DOHH2 (cell line): ENCODE measurements at regions not wholly inside any gene's neighbourhood (a gene's known extent, or its start where the extent isn't known, plus 50 kb on each side); places are given as distances from the start of the nearest gene placed in this dataset.

ENCODE experiments used
- H3F3A ChIP-seq: fragments of 200-600 bp; sonication (generic), shearing (Covaris generic); 2 replicates; pipeline ENCODE4 v1.6.0; 2016; ENCODE audit warnings: antibody characterized with exemption, mild to moderate bottlenecking; ENCODE audit not compliant: control insufficient read depth, insufficient read depth
- H3K27ac ChIP-seq: fragments of 200-600 bp; sonication (generic); 2 replicates; pipeline ENCODE4 v1.5.1; 2014; ENCODE audit warnings: low read depth, mild to moderate bottlenecking, low read length, moderate library complexity
- H3K27me3 ChIP-seq: fragments of 200-600 bp; sonication (generic); 2 replicates; pipeline ENCODE4 v1.6.1; 2014; ENCODE audit warnings: mild to moderate bottlenecking, low read length, mixed read lengths; ENCODE audit not compliant: control insufficient read depth
- H3K36me3 ChIP-seq: fragments of 200-600 bp; sonication (generic); 2 replicates; pipeline ENCODE4 v1.6.1; 2014; ENCODE audit warnings: mild to moderate bottlenecking, low read length, moderate library complexity, mixed read lengths; ENCODE audit not compliant: control insufficient read depth
- H3K4me1 ChIP-seq: fragments of 200-600 bp; sonication (generic); 2 replicates; pipeline ENCODE4 v1.6.1; 2014; ENCODE audit warnings: mild to moderate bottlenecking, low read length, mixed read lengths; ENCODE audit not compliant: control insufficient read depth
- H3K4me2 ChIP-seq: fragments of 200-600 bp; sonication (generic); 2 replicates; pipeline ENCODE4 v1.6.0; 2014; ENCODE audit warnings: mild to moderate bottlenecking, low read length, moderate library complexity
- H3K4me3 ChIP-seq: fragments of 200-600 bp; sonication (generic); 2 replicates; pipeline ENCODE4 v1.5.1; 2014; ENCODE audit warnings: mild to moderate bottlenecking, low read length, mixed read lengths
- H3K79me2 ChIP-seq: fragments of 200-600 bp; sonication (generic); 2 replicates; pipeline ENCODE4 v1.6.1; 2014; ENCODE audit warnings: mild to moderate bottlenecking, low read length, mixed read lengths; ENCODE audit not compliant: control insufficient read depth
- H3K9me2 ChIP-seq: fragments of 200-600 bp; sonication (generic); replicated peaks from 2 replicates; pipeline ENCODE4 v1.6.1; 2014; ENCODE audit warnings: mild to moderate bottlenecking, low read length, mixed read lengths; ENCODE audit not compliant: control insufficient read depth
- H3K9me3 ChIP-seq: fragments of 200-600 bp; sonication (generic); 2 replicates; pipeline ENCODE4 v1.6.1; 2014; ENCODE audit warnings: antibody characterized with exemption, low read length, mixed read lengths; ENCODE audit not compliant: control insufficient read depth, insufficient read depth
- H4K20me1 ChIP-seq: fragments of 200-600 bp; sonication (generic); 2 replicates; pipeline ENCODE4 v1.6.0; 2014; ENCODE audit warnings: low read depth, mild to moderate bottlenecking, antibody characterized with exemption, low read length, moderate library complexity; ENCODE audit not compliant: control insufficient read depth, insufficient read depth
- CTCF ChIP-seq: fragments of 200-600 bp; sonication (generic); IDR thresholded peaks from one replicate; pipeline ENCODE4 v1.5.1; 2014; ENCODE audit warnings: antibody characterized with exemption, mild to moderate bottlenecking, low read depth, low read length; ENCODE audit not compliant: poor library complexity, severe bottlenecking
- EZH2phosphoT487 ChIP-seq: fragments of 200-600 bp; sonication (generic); IDR thresholded peaks from 2 replicates; pipeline ENCODE4 v1.6.1; 2017; ENCODE audit warnings: borderline replicate concordance, mild to moderate bottlenecking, antibody characterized with exemption, low read length, moderate library complexity, mixed read lengths

DNA sequence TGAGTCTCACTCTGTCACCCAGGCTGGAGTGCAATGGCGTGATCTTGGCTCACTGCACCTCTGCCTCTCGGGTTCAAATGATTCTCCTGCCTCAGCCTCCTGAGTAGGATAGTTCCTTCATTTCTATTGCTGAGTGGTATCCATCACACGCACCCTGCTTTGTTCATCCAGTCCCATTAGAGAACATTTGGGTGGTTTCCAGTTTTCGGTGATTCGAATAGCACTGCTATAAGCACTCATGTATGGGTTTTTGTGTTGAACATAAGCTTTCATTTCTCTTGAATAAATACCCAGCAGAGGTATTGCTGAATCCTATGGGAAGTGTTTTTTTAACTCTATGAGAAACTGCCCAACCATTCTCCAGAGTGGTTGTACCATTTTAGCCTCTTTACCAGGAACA lies 147.3 kb downstream of the DDX1 start:
- TF ChIP-seq CTCF (no peak), EZH2phosphoT487 (no peak)
- H3K9me3 ChIP-seq = no peaks in the 10 kb centered on the region
- no peaks in the 10 kb centered on the region for H3F3A ChIP-seq
- no peaks in the 10 kb centered on the region for H3K36me3 ChIP-seq
- no peak overlapping the region for H3K4me3 ChIP-seq
- H3K79me2 ChIP-seq = no peaks in the 10 kb centered on the region
- H3K27me3 ChIP-seq = peaks cover 3% of the 10 kb centered on the region; the same call in 1 of the 2 replicates
- H4K20me1 ChIP-seq = no peaks in the 10 kb centered on the region
- H3K4me1 ChIP-seq = no peaks in the 10 kb centered on the region
- no peak overlapping the region for H3K4me2 ChIP-seq
- no peak overlapping the region for H3K27ac ChIP-seq
- no peaks in the 10 kb centered on the region for H3K9me2 ChIP-seq

DNA sequence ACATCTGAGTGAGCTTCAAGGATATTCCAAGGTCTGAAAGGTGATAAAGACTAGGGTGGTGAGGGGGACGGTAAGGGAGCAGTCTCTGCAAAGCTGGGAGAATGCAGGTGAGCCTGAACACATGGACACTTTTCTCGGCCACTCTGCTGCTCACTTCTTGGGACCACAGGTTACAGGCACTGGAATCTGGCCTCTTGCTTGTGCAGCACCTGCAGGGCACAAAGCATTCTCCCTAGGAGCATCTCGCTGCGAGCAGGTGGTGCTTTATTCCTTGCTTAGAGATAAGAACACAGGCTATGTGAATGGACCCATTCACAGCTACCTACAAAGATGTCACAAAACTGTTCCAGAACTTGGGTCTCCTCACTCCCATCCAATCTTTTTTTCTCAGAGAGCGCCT lies 153.2 kb downstream of the DDX1 start:
- H3K4me1 ChIP-seq = no peaks in the 10 kb centered on the region
- no peak overlapping the region for H3K4me3 ChIP-seq
- no peaks in the 10 kb centered on the region for H4K20me1 ChIP-seq
- no peak overlapping the region for H3K4me2 ChIP-seq
- H3K9me2 ChIP-seq = no peaks in the 10 kb centered on the region
- H3F3A ChIP-seq = no peaks in the 10 kb centered on the region
- TF ChIP-seq EZH2phosphoT487 (no peak), CTCF (no peak)
- H3K27ac ChIP-seq = no peak overlapping the region
- no peaks in the 10 kb centered on the region for H3K79me2 ChIP-seq
- H3K9me3 ChIP-seq = no peaks in the 10 kb centered on the region
- H3K27me3 ChIP-seq = peaks cover 3% of the 10 kb centered on the region; the same call in 1 of the 2 replicates
- H3K36me3 ChIP-seq = no peaks in the 10 kb centered on the region

- Histone ChIP-seq H3K79me2 (no peaks in the 10 kb centered on the region), H3K9me2 (no peaks in the 10 kb centered on the region), H3K4me2 (no peak overlapping the region), H3K9me3 (no peaks in the 10 kb centered on the region), H3K27ac (no peak overlapping the region), H3K36me3 (no peaks in the 10 kb centered on the region), H4K20me1 (no peaks in the 10 kb centered on the region), H3K4me1 (no peaks in the 10 kb centered on the region), H3F3A (no peaks in the 10 kb centered on the region), H3K27me3 (peaks cover 3% of the 10 kb centered on the region; the same call in 1 of the 2 replicates), H3K4me3 (no peak overlapping the region)
- TF ChIP-seq CTCF (no peak), EZH2phosphoT487 (no peak)
Measured at GRCh38 chr2:15745350-15745749, 153.7 kb downstream of the DDX1 start.
